NB4 (cell line): ENCODE measurements at regions not wholly inside any gene's neighbourhood (a gene's known extent, or its start where the extent isn't known, plus 50 kb on each side); places are given as distances from the start of the nearest gene placed in this dataset.

Experiments used
- CTCF ChIP-seq: IDR thresholded peaks from one replicate; pipeline ENCODE4 v1.5.1; 2012; ENCODE audit warnings: low read depth, low read length
- MAX ChIP-seq: IDR thresholded peaks from 2 replicates; pipeline ENCODE4 v1.6.1; 2011; ENCODE audit warnings: low read depth, low read length
- POLR2A ChIP-seq: IDR thresholded peaks from 2 replicates; pipeline ENCODE4 v1.6.1; 2011; ENCODE audit warnings: mild to moderate bottlenecking; ENCODE audit not compliant: insufficient read length; ENCODE audit errors: extremely low read depth

- TF ChIP-seq CTCF (no peak), POLR2A (no peak), MAX (no peak)
Measured at GRCh38 chr4:175386776-175387507, 425.1 kb downstream of the GPM6A start.
